K562 (cell line): ENCODE measurements at regions not wholly inside any gene's neighbourhood (a gene's known extent, or its start where the extent isn't known, plus 50 kb on each side); places are given as distances from the start of the nearest gene placed in this dataset.

Experiments used
- ATAC-seq: fragments of 200-7000 bp; cut with Tn5 transposase; 3 replicates; pipeline ENCODE4 v1.9.1; 2020; ENCODE audit warnings: moderate library complexity
- BruUV-seq: library from RNA; stranded (reverse); fragments of 400-500 nt; replicated peaks from 2 replicates; lab custom pipeline; 2021; lab: Mats Ljungman, UMichigan
- CTCF ChIA-PET: fragments of 300-600 bp; formaldehyde crosslinking; extraction: SDS; loops from one replicate; lab custom pipeline; 2021; ENCODE audit warnings: low intra/inter-chr PET ratio; lab: Yijun Ruan, JAX
- POLR2A ChIA-PET: fragments of 300-600, 350-650 bp; sonication (Branson Sonifier 250); formaldehyde crosslinking; extraction: SDS; loops from one replicate; lab custom pipeline; 2021; ENCODE audit warnings: antibody characterized with exemption, inconsistent platforms; lab: Yijun Ruan, JAX
- DNase-seq, 4 experiments: peaks; one replicate each; pipeline versions ENCODE4 v3.0.0 to v3.0.0-alpha.2; 2011 to 2018; ENCODE audit warnings: low spot score in 3 of 4, mixed read lengths in 3 of 4; ENCODE audit errors: extremely low read depth in 1 of 4
- FAIRE-seq: peaks from 2 replicates; lab custom pipeline; 2011; peaks lifted over from hg19 to GRCh38; lab: Jason Lieb, UNC
- H2AFZ ChIP-seq: 2 replicates; pipeline ENCODE4 v1.6.0; 2011; ENCODE audit warnings: low read depth, low read length, control low read depth, inconsistent platforms
- H3K27ac ChIP-seq: fragments of 200-600 bp; 3 replicates; pipeline ENCODE4 v1.8.0; 2011; ENCODE audit warnings: low read depth, mild to moderate bottlenecking, control low read depth, inconsistent platforms, low read length, moderate library complexity, mixed read lengths; ENCODE audit errors: extremely low read depth
- H3K27me3 ChIP-seq, 2 experiments: fragments of 300-600 bp in 1 of 2; 2 replicates in 1 of 2; 3 replicates in 1 of 2; pipeline versions ENCODE4 v1.6.0 to v1.8.0; 2011; ENCODE audit warnings: inconsistent platforms in 2 of 2, low read length in 2 of 2, mild to moderate bottlenecking in 1 of 2, mixed read lengths in 1 of 2, moderate library complexity in 1 of 2; ENCODE audit not compliant: control insufficient read depth in 2 of 2, insufficient read depth in 2 of 2
- H3K36me3 ChIP-seq: fragments of 300-600 bp; 3 replicates; pipeline ENCODE4 v1.8.0; 2011; ENCODE audit warnings: mild to moderate bottlenecking, low read length, inconsistent platforms; ENCODE audit not compliant: control insufficient read depth, insufficient read depth
- H3K4me1 ChIP-seq, 2 experiments: fragments of 200-600 bp in 1 of 2; replicated peaks in 1 of 2; 2 replicates in 1 of 2; 3 replicates in 1 of 2; pipeline versions ENCODE4 v1.5.1 to v1.8.0; 2011; ENCODE audit warnings: inconsistent platforms in 2 of 2, low read length in 2 of 2, mild to moderate bottlenecking in 1 of 2, mixed read lengths in 1 of 2, moderate library complexity in 1 of 2; ENCODE audit not compliant: control insufficient read depth in 2 of 2, insufficient read depth in 2 of 2
- H3K4me2 ChIP-seq: 2 replicates; pipeline ENCODE4 v1.6.1; 2011; ENCODE audit warnings: low read length, control low read depth, inconsistent platforms, mixed read lengths; ENCODE audit not compliant: insufficient read depth
- H3K4me3 ChIP-seq: fragments of 200-600 bp; sonication (generic), shearing (Covaris generic); 2 replicates; pipeline ENCODE4 v1.5.1; 2016; ENCODE audit warnings: control low read depth, inconsistent platforms
- H3K79me2 ChIP-seq: fragments of 200-600 bp; 3 replicates; pipeline ENCODE4 v1.8.0; 2011; ENCODE audit warnings: low read length, inconsistent platforms; ENCODE audit not compliant: control insufficient read depth, insufficient read depth
- H3K9ac ChIP-seq, 2 experiments: 2 replicates each; pipeline versions ENCODE4 v1.6.0 to v1.6.1; 2011; ENCODE audit warnings: low read depth in 2 of 2, low read length in 2 of 2, control low read depth in 1 of 2, inconsistent platforms in 1 of 2, mild to moderate bottlenecking in 1 of 2, mixed read lengths in 1 of 2; ENCODE audit not compliant: insufficient read depth in 1 of 2
- H3K9me1 ChIP-seq: one replicate; pipeline ENCODE4 v1.6.0; 2011; ENCODE audit warnings: inconsistent platforms, mild to moderate bottlenecking, low read length, moderate library complexity; ENCODE audit not compliant: control insufficient read depth, insufficient read depth
- H3K9me3 ChIP-seq: replicated peaks from 2 replicates; pipeline ENCODE4 v1.5.1; 2011; ENCODE audit warnings: low read depth, low read length, inconsistent platforms; ENCODE audit not compliant: control insufficient read depth, insufficient read depth
- H4K20me1 ChIP-seq: replicated peaks from 2 replicates; pipeline ENCODE4 v1.6.1; 2011; ENCODE audit warnings: low read length, inconsistent platforms, mixed read lengths; ENCODE audit not compliant: control insufficient read depth, insufficient read depth
- BCL6 ChIP-seq: fragments of 250-450 bp; sonication (Bioruptor Pico); IDR thresholded peaks from 2 replicates; pipeline ENCODE4 v1.4.0; 2020
- CHD2 ChIP-seq: IDR thresholded peaks from 2 replicates; pipeline ENCODE4 v1.6.1; 2011; ENCODE audit warnings: low read depth, low read length
- COPS2 ChIP-seq: fragments of 450-650 bp; conservative IDR thresholded peaks from 2 replicates; pipeline ENCODE4 v1.6.1; 2016; ENCODE audit warnings: mild to moderate bottlenecking, moderate library complexity
- KDM5B ChIP-seq: fragments of 200-600 bp; sonication (generic); IDR thresholded peaks from 2 replicates; pipeline ENCODE4 v1.6.1; 2012; ENCODE audit warnings: low read depth, mild to moderate bottlenecking, moderate library complexity, low read length, control low read depth, inconsistent platforms; ENCODE audit not compliant: insufficient replicate concordance
- L3MBTL2 ChIP-seq: fragments of 450-650 bp; IDR thresholded peaks from 2 replicates; pipeline ENCODE4 v1.6.1; 2016; ENCODE audit warnings: mild to moderate bottlenecking, moderate library complexity
- MAZ ChIP-seq, 2 experiments: fragments of 450-650 bp in 1 of 2; sonication (generic) in 1 of 2; formaldehyde crosslinking; IDR thresholded peaks in 1 of 2; conservative IDR thresholded peaks in 1 of 2; 2 replicates each; pipeline versions ENCODE4 v1.4.0 to v1.5.0; 2020; ENCODE audit warnings: mild to moderate bottlenecking in 1 of 2, missing genetic modification reagents in 1 of 2
- POLR2G ChIP-seq: fragments of 200-400 bp; formaldehyde crosslinking; IDR thresholded peaks from 2 replicates; pipeline ENCODE4 v1.6.1; 2017; ENCODE audit warnings: low read depth, mild to moderate bottlenecking, antibody characterized with exemption, low read length, moderate library complexity
- STAG1 ChIP-seq: sonication (generic); formaldehyde crosslinking; IDR thresholded peaks from 2 replicates; pipeline ENCODE4 v1.5.0; 2020; ENCODE audit warnings: missing genetic modification reagents, borderline replicate concordance
- ZNF830 ChIP-seq: fragments of 250-450 bp; sonication (Bioruptor Pico); IDR thresholded peaks from 2 replicates; pipeline ENCODE4 v1.5.0; 2021; ENCODE audit warnings: mild to moderate bottlenecking
- WGBS: fragments of 100-300 bp; shearing (Covaris generic); methylation state at CpG from one replicate; pipeline ENCODE4 v1.1.6; 2016; ENCODE audit warnings: low coverage, mixed read lengths; ENCODE audit not compliant: insufficient coverage; ENCODE audit errors: missing lambda C conversion rate; 5-methylcytosine and 5-hydroxymethylcytosine counted together
- in situ Hi-C: fragments of 300-500 bp; cut with MboI; formaldehyde crosslinking; loops from 4 replicates; pipeline ENCODE4 v1.15.0; 2018; ENCODE audit warnings: inconsistent platforms, mixed read lengths
- intact Hi-C: fragments of 100-400 bp; cut with micrococcal nuclease; formaldehyde crosslinking; loops from 2 replicates; pipeline ENCODE4 v1.14.2; 2022

- Histone ChIP-seq H3K36me3 (no peaks in the 10 kb centered on the region), H3K79me2 (no peaks in the 10 kb centered on the region)
- no peak for ATAC-seq
- BruUV-seq: no TSS peak
- WGBS: 10% methylated on average over 1 of the region's 1 CpG
- CTCF ChIA-PET: no interaction called here
- TF ChIP-seq ZNF830 (CRISPR knock-in tag): no peak
- no peak for TF ChIP-seq MAZ (CRISPR knock-in tag; conservative IDR thresholded peaks at IDR 0.05 in 1 of 2, IDR thresholded peaks at IDR 0.05 in 1 of 2)
- no peak for TF ChIP-seq KDM5B
- no peak for TF ChIP-seq POLR2G
- no peak for TF ChIP-seq BCL6 (CRISPR knock-in tag)
- no peak for TF ChIP-seq CHD2
- no peak for TF ChIP-seq L3MBTL2
- no peak for TF ChIP-seq COPS2
- TF ChIP-seq STAG1 (CRISPR knock-in tag): no peak
- TF ChIP-seq, all 486 proteins: peak for 0
- intact Hi-C loops (no loop called here), in situ Hi-C loops (no loop called here)
- DNase-seq (no peak), FAIRE-seq (no peak)
- Histone ChIP-seq H3K9ac (no peak overlapping the region), H3K4me3 (no peak overlapping the region), H3K27me3 (peaks cover 0 to 4% of the 10 kb centered on the region in 2 experiments; a peak in 1 of 5 replicates), H3K4me2 (no peak overlapping the region), H3K27ac (no peak overlapping the region), H2AFZ (no peak overlapping the region), H4K20me1 (no peaks in the 10 kb centered on the region), H3K9me1 (no peaks in the 10 kb centered on the region), H3K4me1 (peaks cover 3 to 12% of the 10 kb centered on the region in 2 experiments; a peak in 3 of 5 replicates), H3K9me3 (no peaks in the 10 kb centered on the region)
- POLR2A ChIA-PET: no interaction called here
Measured at GRCh38 chr15:39504808-39505207, 76.1 kb upstream of the THBS1 start.
